Skeletal muscle tissue (tissue), 3 donors: ENCODE measurements at regions not wholly inside any gene's neighbourhood (a gene's known extent, or its start where the extent isn't known, plus 50 kb on each side); places are given as distances from the start of the nearest gene placed in this dataset.
A peak's percentile ranks its signal among the peaks of the same experiment; 100 is the strongest.

Source experiments
- H3K27ac ChIP-seq: one replicate; pipeline ENCODE4 v1.7.0; 2013; ENCODE audit warnings: mild to moderate bottlenecking, low read depth, low read length, inconsistent platforms
- H3K27me3 ChIP-seq, 3 donors: one replicate each; pipeline ENCODE4 v1.7.0; 2013; ENCODE audit warnings: low read length in 3 of 3; ENCODE audit not compliant: control insufficient read depth in 3 of 3, insufficient read depth in 3 of 3
- H3K36me3 ChIP-seq, 3 donors: one replicate each; pipeline ENCODE4 v1.7.0; 2013; ENCODE audit warnings: low read length in 3 of 3; ENCODE audit not compliant: control insufficient read depth in 3 of 3, insufficient read depth in 3 of 3
- H3K4me1 ChIP-seq, 3 donors: one replicate each; pipeline ENCODE4 v1.7.0; 2013; ENCODE audit warnings: low read length in 3 of 3, mild to moderate bottlenecking in 3 of 3; ENCODE audit not compliant: control insufficient read depth in 3 of 3, insufficient read depth in 3 of 3
- H3K4me3 ChIP-seq, 3 donors: one replicate each; pipeline ENCODE4 v1.7.0; 2013; ENCODE audit warnings: low read length in 3 of 3
- H3K9ac ChIP-seq, 3 donors: one replicate each; pipeline ENCODE4 v1.7.0; 2013; ENCODE audit warnings: low read length in 3 of 3, mild to moderate bottlenecking in 3 of 3, moderate library complexity in 2 of 3, low read depth in 1 of 3
- H3K9me3 ChIP-seq, 3 donors: one replicate each; pipeline ENCODE4 v1.7.0; 2013; ENCODE audit warnings: low read length in 3 of 3; ENCODE audit not compliant: control insufficient read depth in 3 of 3
- donor health status: Osteomylitis.

- peaks cover 0 to 8% (median 4%) of the 10 kb centered on the region in 3 donors for H3K4me1 ChIP-seq
- no peak overlapping the region for H3K27ac ChIP-seq
- no peaks in the 10 kb centered on the region for H3K27me3 ChIP-seq
- no peaks in the 10 kb centered on the region for H3K36me3 ChIP-seq
- no peaks in the 10 kb centered on the region for H3K9me3 ChIP-seq
- no peak overlapping the region for H3K9ac ChIP-seq
- no peak overlapping the region for H3K4me3 ChIP-seq
Observed at GRCh38 chr15:97684249-97684648, 276.3 kb upstream of the ARRDC4 start.

GRCh38 chr15:97686324-97686723 is 274.2 kb upstream of the ARRDC4 start:
- H3K36me3 ChIP-seq: no peaks in the 10 kb centered on the region
- no peaks in the 10 kb centered on the region for H3K9me3 ChIP-seq
- H3K4me1 ChIP-seq: peaks cover 0 to 11% (median 4%) of the 10 kb centered on the region in 3 donors
- no peak overlapping the region for H3K27ac ChIP-seq
- no peaks in the 10 kb centered on the region for H3K27me3 ChIP-seq
- H3K4me3 ChIP-seq: no peak overlapping the region
- no peak overlapping the region for H3K9ac ChIP-seq

- H3K27me3 ChIP-seq: no peaks in the 10 kb centered on the region
- H3K9ac ChIP-seq: no peak overlapping the region
- no peaks in the 10 kb centered on the region for H3K9me3 ChIP-seq
- H3K27ac ChIP-seq: peak overlapping the region; percentile 20
- no peak overlapping the region for H3K4me3 ChIP-seq
- no peaks in the 10 kb centered on the region for H3K36me3 ChIP-seq
- H3K4me1 ChIP-seq: peaks cover 9 to 22% (median 11%) of the 10 kb centered on the region in 3 donors
Observed at GRCh38 chr15:97687654-97688053, 272.8 kb upstream of the ARRDC4 start.

GRCh38 chr15:97688177-97688576 is 272.3 kb upstream of the ARRDC4 start:
- no peaks in the 10 kb centered on the region for H3K36me3 ChIP-seq
- peaks cover 12 to 28% (median 15%) of the 10 kb centered on the region in 3 donors for H3K4me1 ChIP-seq
- peak overlapping the region; percentile 20 for H3K27ac ChIP-seq
- peak overlapping the region; percentile 9 to 17 (median 16) for H3K4me3 ChIP-seq
- H3K9ac ChIP-seq: no peak overlapping the region
- no peaks in the 10 kb centered on the region for H3K27me3 ChIP-seq
- no peaks in the 10 kb centered on the region for H3K9me3 ChIP-seq

- H3K9me3 ChIP-seq: no peaks in the 10 kb centered on the region
- no peaks in the 10 kb centered on the region for H3K36me3 ChIP-seq
- peaks cover 12 to 28% (median 15%) of the 10 kb centered on the region in 3 donors for H3K4me1 ChIP-seq
- H3K9ac ChIP-seq: no peak overlapping the region
- H3K4me3 ChIP-seq: no peak overlapping the region
- no peaks in the 10 kb centered on the region for H3K27me3 ChIP-seq
- H3K27ac ChIP-seq: no peak overlapping the region
Observed at GRCh38 chr15:97688886-97689285, 271.6 kb upstream of the ARRDC4 start.

- H3K27ac ChIP-seq: no peak overlapping the region
- peaks cover 12 to 28% (median 15%) of the 10 kb centered on the region in 3 donors for H3K4me1 ChIP-seq
- no peaks in the 10 kb centered on the region for H3K27me3 ChIP-seq
- H3K9me3 ChIP-seq: no peaks in the 10 kb centered on the region
- no peaks in the 10 kb centered on the region for H3K36me3 ChIP-seq
- no peak overlapping the region for H3K9ac ChIP-seq
- H3K4me3 ChIP-seq: no peak overlapping the region
Observed at GRCh38 chr15:97691078-97691477, 269.4 kb upstream of the ARRDC4 start.

GRCh38 chr15:97691799-97692198 is 268.7 kb upstream of the ARRDC4 start:
- no peaks in the 10 kb centered on the region for H3K9me3 ChIP-seq
- H3K27ac ChIP-seq: peak overlapping the region; percentile 64
- peak overlapping the region in 2 of 3 donors; percentile 7 to 69 for H3K4me3 ChIP-seq
- peaks cover 12 to 28% (median 15%) of the 10 kb centered on the region in 3 donors for H3K4me1 ChIP-seq
- no peaks in the 10 kb centered on the region for H3K27me3 ChIP-seq
- no peaks in the 10 kb centered on the region for H3K36me3 ChIP-seq
- peak overlapping the region in 1 of 3 donors; percentile 53 for H3K9ac ChIP-seq

- Histone ChIP-seq H3K9ac (peak overlapping the region; percentile 57 to 73 (median 69)), H3K4me3 (peak overlapping the region; percentile 60 to 69 (median 65)), H3K9me3 (no peaks in the 10 kb centered on the region), H3K27ac (peak overlapping the region; percentile 64), H3K36me3 (no peaks in the 10 kb centered on the region), H3K27me3 (no peaks in the 10 kb centered on the region), H3K4me1 (peaks cover 12 to 28% (median 15%) of the 10 kb centered on the region in 3 donors)
Observed at GRCh38 chr15:97692301-97693015, 268.0 kb upstream of the ARRDC4 start.

GRCh38 chr15:97694456-97694855 is 266.0 kb upstream of the ARRDC4 start:
- Histone ChIP-seq H3K27me3 (no peaks in the 10 kb centered on the region), H3K36me3 (no peaks in the 10 kb centered on the region), H3K9ac (no peak overlapping the region), H3K27ac (no peak overlapping the region), H3K4me1 (peaks cover 12 to 18% (median 12%) of the 10 kb centered on the region in 3 donors), H3K9me3 (peaks cover 0 to 3% (median 0%) of the 10 kb centered on the region in 3 donors), H3K4me3 (no peak overlapping the region)

GRCh38 chr15:97703400-97703799 is 257.1 kb upstream of the ARRDC4 start:
- Histone ChIP-seq H3K4me3 (no peak overlapping the region), H3K27ac (no peak overlapping the region), H3K27me3 (no peaks in the 10 kb centered on the region), H3K9me3 (peaks cover 0 to 3% (median 0%) of the 10 kb centered on the region in 3 donors), H3K4me1 (no peaks in the 10 kb centered on the region), H3K9ac (no peak overlapping the region), H3K36me3 (no peaks in the 10 kb centered on the region)
